ENCODE measurements at regions not wholly inside any gene's neighbourhood (a gene's known extent, or its start where the extent isn't known, plus 50 kb on each side); places are given as distances from the start of the nearest gene placed in this dataset.
"Not testable (repeated sequence)": the region's sequence is repeated elsewhere in the genome, so short reads cannot be mapped to it uniquely, and the experiment has no call there.

DNA sequence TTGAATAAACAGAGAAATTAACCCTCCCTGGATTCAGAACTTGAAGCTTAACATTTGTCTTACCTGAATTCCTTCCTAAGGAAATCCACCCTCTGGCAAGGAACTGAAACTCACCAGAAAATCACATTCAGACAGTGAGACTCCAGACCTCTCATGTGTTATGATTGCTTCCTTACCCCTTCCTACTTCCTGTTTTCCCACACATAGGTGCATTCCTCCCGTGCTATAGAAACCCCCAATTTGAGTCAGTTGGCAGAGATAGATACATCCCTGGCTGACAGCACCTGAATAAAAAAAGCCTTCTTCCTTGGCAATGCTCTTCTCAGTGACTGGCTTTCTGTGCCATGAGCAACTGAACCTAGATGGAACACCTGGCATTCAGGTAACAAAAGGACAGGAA is 157.0 kb upstream of the SMIM31 start:
- no peak for DNase-seq (ENCODE audit: low spot score)
- TF ChIP-seq CTCF (IDR thresholded peaks at IDR 0.05; ENCODE audit: extremely low read depth, missing control alignments), result no peak

DNA sequence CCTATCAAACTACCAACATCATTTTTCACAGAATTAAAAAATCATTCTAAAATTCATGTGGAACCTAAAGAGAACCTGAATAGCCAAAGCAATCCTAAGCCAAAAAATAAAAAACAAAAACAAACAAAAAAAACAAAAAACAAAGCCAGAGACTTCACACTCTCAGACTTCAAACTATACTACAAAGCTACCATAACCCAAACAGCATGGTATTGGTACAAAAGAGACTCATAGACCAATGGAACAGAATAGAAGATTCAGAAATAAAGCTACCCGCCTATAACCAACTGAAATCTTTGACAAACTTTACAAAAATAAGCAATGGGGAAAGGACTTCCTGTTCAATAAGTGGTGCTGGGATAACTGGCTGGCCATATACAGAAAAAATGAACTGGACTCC is 152.3 kb upstream of the SMIM31 start:
- DNase-seq (ENCODE audit: low spot score), result no peak
- TF ChIP-seq CTCF (IDR thresholded peaks at IDR 0.05; ENCODE audit: extremely low read depth, missing control alignments), result no peak

GRCh38 chr4:164605791-164606190 is 148.1 kb upstream of the SMIM31 start:
- DNase-seq (ENCODE audit: low spot score), result not testable (repeated sequence)

- no peak for TF ChIP-seq CTCF (IDR thresholded peaks at IDR 0.05; ENCODE audit: extremely low read depth, missing control alignments)
- DNase-seq (ENCODE audit: low spot score), result peak; percentile 8
Measured at GRCh38 chr4:164606478-164606877, 147.5 kb upstream of the SMIM31 start.

DNA sequence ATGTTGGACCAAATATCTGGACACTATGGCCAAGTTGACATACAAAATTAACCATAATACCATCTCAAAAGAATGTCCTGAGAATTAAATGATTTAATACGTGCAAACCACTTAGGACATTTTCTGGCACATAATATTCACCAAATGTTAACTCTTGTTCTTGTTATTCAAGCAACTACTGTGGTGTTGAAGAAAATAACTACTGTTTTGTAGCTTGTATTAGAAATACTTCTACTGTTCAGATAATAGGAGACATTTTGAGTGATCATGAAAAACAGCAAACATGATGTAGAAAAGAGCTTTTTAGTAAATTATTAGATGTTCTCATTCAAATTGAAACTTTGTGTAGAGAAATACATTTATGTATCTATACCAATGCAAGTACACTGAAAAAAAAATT is 140.7 kb upstream of the SMIM31 start:
- no peak for DNase-seq (ENCODE audit: low spot score)
- TF ChIP-seq CTCF (IDR thresholded peaks at IDR 0.05; ENCODE audit: extremely low read depth, missing control alignments), result no peak

GRCh38 chr4:164613792-164614191 is 140.1 kb upstream of the SMIM31 start:
- no peak for TF ChIP-seq CTCF (IDR thresholded peaks at IDR 0.05; ENCODE audit: extremely low read depth, missing control alignments)
- DNase-seq (ENCODE audit: low spot score), result no peak

DNA sequence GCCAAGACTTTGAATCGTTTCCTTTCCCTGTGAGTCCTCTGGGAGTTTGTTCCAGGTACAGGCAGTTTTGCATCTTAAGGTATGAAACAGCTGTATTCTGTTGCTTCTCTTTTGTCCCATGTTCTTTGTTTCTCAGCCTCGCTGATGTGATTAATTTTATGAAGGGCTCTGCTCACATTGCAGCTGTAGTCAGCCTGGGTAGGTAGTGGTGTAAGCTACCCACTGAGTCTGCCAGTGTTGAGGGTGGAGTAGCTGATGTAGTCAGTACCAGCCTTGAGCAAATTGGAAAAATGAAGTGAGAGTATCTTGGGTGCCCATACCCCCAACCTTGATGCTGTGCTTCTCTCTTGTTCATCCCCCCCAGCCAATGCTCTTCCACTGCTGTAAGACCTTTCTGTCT is 139.6 kb upstream of the SMIM31 start:
- DNase-seq (ENCODE audit: low spot score), result no peak

More for the DNA sequence above, 139.6 kb upstream of the SMIM31 start:
- TF ChIP-seq CTCF (IDR thresholded peaks at IDR 0.05; ENCODE audit: extremely low read depth, missing control alignments), result no peak
